HepG2 (cell line): ENCODE measurements at regions not wholly inside any gene's neighbourhood (a gene's known extent, or its start where the extent isn't known, plus 50 kb on each side); places are given as distances from the start of the nearest gene placed in this dataset.

Experiments used
- ATF7 ChIP-seq, 2 experiments: fragments of 450-650 bp in 1 of 2; sonication (generic) in 1 of 2; formaldehyde crosslinking in 1 of 2; IDR thresholded peaks; 2 replicates each; pipeline versions ENCODE4 v1.4.0 to v1.6.1; 2016 to 2020; ENCODE audit warnings: antibody characterized with exemption in 1 of 2, mild to moderate bottlenecking in 1 of 2, missing genetic modification reagents in 1 of 2
- CBX1 ChIP-seq: IDR thresholded peaks from one replicate; pipeline ENCODE4 v1.6.1; 2016; ENCODE audit warnings: antibody characterized with exemption, low read depth
- FOXJ3 ChIP-seq: sonication (generic); formaldehyde crosslinking; IDR thresholded peaks from 2 replicates; pipeline ENCODE4 v1.4.0; 2020; ENCODE audit warnings: missing genetic modification reagents, mild to moderate bottlenecking, borderline replicate concordance
- TAF1 ChIP-seq: sonication (generic); formaldehyde crosslinking; IDR thresholded peaks from 2 replicates; pipeline ENCODE4 v1.4.0; 2020; ENCODE audit warnings: missing genetic modification reagents
- ZKSCAN1 ChIP-seq: fragments of 150-350 bp; IDR thresholded peaks from 2 replicates; pipeline ENCODE4 v1.6.1; 2014; ENCODE audit warnings: low read length
- TF ChIP-seq, protein P1 (sequence below): sonication (generic); formaldehyde crosslinking; IDR thresholded peaks from 2 replicates; pipeline ENCODE4 v1.5.0; 2020; ENCODE audit warnings: mild to moderate bottlenecking, missing genetic modification reagents, moderate library complexity
- TF ChIP-seq, protein P2 (sequence below): sonication (generic); formaldehyde crosslinking; IDR thresholded peaks from 2 replicates; pipeline ENCODE4 v1.4.0; 2020; ENCODE audit warnings: mild to moderate bottlenecking, missing genetic modification reagents
- TF ChIP-seq, protein P3 (sequence below): sonication (generic); formaldehyde crosslinking; IDR thresholded peaks from 2 replicates; pipeline ENCODE4 v1.4.0; 2020; ENCODE audit warnings: missing genetic modification reagents

DNA sequence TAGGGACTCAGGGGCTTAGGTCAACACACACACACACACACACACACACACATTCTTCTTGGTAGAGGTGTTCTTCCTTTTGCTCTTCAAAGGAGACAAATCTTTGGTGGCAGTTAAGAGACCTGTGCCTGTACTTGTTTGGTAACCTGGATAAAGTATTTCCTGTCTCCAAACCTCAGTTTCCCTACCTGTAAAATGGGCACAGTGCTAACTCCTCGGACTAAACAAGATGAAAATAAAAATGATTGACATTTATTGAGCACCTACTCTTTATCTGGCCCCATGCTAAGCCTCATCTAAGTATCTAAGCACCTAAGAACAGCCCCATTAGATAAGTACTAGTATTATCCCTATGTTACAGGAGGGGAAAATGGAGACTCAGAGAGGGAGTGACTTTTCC, 220.8 kb upstream of the MYL2 start:
- TF ChIP-seq CBX1 (no peak), ZKSCAN1 (no peak), FOXJ3 (CRISPR knock-in tag) (no peak), ATF7 (IDR thresholded peaks at IDR 0.05) (no peak), ATF7 (CRISPR knock-in tag; IDR thresholded peaks at IDR 0.05) (no peak), TAF1 (CRISPR knock-in tag) (no peak)
- TF ChIP-seq, protein P1, sequence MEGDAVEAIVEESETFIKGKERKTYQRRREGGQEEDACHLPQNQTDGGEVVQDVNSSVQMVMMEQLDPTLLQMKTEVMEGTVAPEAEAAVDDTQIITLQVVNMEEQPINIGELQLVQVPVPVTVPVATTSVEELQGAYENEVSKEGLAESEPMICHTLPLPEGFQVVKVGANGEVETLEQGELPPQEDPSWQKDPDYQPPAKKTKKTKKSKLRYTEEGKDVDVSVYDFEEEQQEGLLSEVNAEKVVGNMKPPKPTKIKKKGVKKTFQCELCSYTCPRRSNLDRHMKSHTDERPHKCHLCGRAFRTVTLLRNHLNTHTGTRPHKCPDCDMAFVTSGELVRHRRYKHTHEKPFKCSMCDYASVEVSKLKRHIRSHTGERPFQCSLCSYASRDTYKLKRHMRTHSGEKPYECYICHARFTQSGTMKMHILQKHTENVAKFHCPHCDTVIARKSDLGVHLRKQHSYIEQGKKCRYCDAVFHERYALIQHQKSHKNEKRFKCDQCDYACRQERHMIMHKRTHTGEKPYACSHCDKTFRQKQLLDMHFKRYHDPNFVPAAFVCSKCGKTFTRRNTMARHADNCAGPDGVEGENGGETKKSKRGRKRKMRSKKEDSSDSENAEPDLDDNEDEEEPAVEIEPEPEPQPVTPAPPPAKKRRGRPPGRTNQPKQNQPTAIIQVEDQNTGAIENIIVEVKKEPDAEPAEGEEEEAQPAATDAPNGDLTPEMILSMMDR (CRISPR knock-in tag) = no peak
- TF ChIP-seq, protein P2, sequence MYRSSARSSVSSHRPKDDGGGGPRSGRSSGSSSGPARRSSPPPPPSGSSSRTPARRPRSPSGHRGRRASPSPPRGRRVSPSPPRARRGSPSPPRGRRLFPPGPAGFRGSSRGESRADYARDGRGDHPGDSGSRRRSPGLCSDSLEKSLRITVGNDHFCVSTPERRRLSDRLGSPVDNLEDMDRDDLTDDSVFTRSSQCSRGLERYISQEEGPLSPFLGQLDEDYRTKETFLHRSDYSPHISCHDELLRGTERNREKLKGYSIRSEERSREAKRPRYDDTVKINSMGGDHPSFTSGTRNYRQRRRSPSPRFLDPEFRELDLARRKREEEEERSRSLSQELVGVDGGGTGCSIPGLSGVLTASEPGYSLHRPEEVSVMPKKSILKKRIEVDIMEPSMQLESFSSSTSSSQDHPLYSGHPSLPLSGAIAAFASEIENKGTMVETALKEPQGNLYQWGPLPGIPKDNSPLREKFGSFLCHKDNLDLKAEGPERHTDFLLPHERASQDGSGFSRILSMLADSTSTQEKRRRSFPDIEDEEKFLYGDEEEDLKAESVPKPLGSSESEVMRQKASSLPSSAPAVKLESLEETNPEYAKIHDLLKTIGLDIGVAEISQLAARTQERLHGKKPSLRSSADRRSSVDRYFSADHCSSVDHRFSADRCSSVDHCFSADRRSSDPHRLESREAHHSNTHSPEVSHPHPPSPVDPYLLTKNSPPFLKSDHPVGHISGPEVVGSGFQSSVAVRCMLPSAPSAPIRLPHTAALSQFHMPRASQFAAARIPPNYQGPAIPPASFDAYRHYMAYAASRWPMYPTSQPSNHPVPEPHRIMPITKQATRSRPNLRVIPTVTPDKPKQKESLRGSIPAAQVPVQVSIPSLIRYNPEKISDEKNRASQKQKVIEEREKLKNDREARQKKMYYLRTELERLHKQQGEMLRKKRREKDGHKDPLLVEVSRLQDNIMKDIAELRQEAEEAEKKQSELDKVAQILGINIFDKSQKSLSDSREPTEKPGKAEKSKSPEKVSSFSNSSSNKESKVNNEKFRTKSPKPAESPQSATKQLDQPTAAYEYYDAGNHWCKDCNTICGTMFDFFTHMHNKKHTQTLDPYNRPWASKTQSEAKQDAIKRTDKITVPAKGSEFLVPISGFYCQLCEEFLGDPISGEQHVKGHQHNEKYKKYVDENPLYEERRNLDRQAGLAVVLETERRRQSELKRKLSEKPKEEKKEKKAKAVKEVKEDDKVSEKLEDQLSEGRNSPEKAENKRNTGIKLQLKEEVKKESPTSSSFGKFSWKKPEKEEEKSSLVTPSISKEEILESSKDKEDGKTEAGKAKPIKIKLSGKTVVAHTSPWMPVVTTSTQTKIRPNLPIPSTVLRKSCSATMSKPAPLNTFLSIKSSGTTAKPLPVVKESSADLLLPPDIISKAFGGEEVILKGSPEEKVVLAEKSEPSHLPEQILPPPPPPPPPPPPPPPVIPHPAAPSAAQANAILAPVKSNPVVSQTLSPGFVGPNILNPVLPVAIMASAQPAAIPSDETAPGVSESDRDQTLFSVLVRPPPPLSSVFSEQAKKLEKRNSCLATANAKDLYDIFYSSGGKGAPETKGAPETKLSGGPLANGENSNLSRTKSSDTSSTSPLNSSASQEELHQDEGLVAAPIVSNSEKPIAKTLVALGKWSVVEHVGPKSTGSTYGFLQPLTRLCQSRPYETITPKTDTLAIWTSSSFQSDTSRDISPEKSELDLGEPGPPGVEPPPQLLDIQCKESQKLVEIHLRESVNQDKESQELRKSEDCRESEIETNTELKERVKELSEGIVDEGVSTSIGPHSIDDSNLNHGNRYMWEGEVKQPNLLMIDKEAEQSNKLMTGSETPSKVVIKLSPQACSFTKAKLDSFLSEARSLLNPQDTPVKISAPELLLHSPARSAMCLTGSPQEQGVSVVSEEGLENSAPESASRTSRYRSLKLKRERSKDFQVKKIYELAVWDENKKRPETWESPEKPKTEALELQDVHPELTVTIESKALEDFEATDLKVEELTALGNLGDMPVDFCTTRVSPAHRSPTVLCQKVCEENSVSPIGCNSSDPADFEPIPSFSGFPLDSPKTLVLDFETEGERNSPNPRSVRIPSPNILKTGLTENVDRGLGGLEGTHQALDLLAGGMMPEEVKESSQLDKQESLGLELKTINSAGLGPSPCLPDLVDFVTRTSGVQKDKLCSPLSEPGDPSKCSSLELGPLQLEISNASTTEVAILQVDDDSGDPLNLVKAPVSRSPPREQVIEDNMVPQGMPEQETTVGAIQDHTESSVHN (CRISPR knock-in tag) = no peak
- TF ChIP-seq, protein P3, sequence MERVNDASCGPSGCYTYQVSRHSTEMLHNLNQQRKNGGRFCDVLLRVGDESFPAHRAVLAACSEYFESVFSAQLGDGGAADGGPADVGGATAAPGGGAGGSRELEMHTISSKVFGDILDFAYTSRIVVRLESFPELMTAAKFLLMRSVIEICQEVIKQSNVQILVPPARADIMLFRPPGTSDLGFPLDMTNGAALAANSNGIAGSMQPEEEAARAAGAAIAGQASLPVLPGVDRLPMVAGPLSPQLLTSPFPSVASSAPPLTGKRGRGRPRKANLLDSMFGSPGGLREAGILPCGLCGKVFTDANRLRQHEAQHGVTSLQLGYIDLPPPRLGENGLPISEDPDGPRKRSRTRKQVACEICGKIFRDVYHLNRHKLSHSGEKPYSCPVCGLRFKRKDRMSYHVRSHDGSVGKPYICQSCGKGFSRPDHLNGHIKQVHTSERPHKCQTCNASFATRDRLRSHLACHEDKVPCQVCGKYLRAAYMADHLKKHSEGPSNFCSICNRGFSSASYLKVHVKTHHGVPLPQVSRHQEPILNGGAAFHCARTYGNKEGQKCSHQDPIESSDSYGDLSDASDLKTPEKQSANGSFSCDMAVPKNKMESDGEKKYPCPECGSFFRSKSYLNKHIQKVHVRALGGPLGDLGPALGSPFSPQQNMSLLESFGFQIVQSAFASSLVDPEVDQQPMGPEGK = no peak
